Epithelial cell of esophagus (primary cell): ENCODE measurements at regions not wholly inside any gene's neighbourhood (a gene's known extent, or its start where the extent isn't known, plus 50 kb on each side); places are given as distances from the start of the nearest gene placed in this dataset.

ENCODE experiments used
- DNase-seq: peaks from one replicate; pipeline ENCODE4 v3.0.0; 2010; ENCODE audit warnings: low read depth
- H3K4me3 ChIP-seq: 2 replicates; pipeline ENCODE4 v1.5.1; 2011; ENCODE audit warnings: mild to moderate bottlenecking, low read length, control low read depth
- TF ChIP-seq, protein P1 (sequence below): IDR thresholded peaks from 2 replicates; pipeline ENCODE4 v1.5.1; 2011; ENCODE audit warnings: low read depth, mild to moderate bottlenecking, low read length, control low read depth, inconsistent platforms; ENCODE audit not compliant: insufficient read depth; ENCODE audit errors: missing control alignments

- peak overlapping the region; percentile 77 for H3K4me3 ChIP-seq
- peak; percentile 87 for DNase-seq
- TF ChIP-seq, protein P1, sequence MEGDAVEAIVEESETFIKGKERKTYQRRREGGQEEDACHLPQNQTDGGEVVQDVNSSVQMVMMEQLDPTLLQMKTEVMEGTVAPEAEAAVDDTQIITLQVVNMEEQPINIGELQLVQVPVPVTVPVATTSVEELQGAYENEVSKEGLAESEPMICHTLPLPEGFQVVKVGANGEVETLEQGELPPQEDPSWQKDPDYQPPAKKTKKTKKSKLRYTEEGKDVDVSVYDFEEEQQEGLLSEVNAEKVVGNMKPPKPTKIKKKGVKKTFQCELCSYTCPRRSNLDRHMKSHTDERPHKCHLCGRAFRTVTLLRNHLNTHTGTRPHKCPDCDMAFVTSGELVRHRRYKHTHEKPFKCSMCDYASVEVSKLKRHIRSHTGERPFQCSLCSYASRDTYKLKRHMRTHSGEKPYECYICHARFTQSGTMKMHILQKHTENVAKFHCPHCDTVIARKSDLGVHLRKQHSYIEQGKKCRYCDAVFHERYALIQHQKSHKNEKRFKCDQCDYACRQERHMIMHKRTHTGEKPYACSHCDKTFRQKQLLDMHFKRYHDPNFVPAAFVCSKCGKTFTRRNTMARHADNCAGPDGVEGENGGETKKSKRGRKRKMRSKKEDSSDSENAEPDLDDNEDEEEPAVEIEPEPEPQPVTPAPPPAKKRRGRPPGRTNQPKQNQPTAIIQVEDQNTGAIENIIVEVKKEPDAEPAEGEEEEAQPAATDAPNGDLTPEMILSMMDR = no peak
Observed at GRCh38 chr6:138691595-138692057, 81.9 kb upstream of the CCDC28A start.

- TF ChIP-seq, protein P1 = peak; percentile 33
- H3K4me3 ChIP-seq = peak overlapping the region; percentile 77
- peak; percentile 56 for DNase-seq
Observed at GRCh38 chr6:138692058-138692977, 81.3 kb upstream of the CCDC28A start.

DNA sequence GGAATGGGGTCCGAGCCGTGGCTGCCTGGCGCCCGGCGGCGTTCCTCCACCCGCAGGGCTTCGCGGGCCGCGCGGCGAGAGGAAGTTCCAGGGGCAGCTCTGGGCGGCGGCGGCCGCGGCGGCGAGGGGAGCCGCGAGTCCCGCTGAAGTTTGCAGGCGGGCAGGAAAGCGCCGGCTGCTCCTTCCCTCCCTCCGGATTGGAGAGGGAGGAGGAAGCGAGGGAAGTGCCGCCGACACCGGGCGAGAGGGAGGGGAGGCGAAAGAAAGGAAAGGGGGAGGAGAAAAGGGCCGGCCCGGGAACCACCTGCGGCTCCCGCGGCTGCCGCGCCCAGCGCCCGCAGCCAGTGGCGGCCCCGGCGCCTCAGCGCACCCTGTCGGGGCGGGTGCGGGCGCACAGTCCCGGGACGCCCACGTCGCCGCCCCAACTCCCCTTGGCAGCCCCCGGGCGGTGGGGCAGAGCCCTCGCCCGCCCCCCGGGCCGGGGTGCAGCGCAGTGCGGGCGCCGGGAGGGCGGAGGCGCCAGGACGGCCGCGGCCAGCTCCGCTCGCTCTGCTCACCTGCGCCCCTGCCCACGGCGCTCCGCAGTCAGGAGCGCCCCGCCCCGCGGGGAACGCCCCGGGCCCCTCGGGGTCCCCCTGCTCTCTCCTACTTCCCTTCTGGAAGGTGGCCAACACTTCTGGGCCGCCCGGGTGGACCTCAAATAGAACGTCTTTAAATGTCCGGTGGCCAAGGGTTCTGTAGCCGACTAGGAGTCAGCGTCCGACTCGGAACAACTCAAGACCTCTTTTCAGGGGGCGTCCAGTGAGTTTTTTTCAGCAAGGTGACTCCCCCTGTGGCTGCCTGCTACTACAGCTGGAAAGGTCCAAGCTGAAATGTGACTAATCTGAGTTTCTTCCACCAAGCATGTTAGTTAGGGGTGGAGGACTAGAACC is 80.3 kb upstream of the CCDC28A start:
- TF ChIP-seq, protein P1 = peak; percentile 13

DNA sequence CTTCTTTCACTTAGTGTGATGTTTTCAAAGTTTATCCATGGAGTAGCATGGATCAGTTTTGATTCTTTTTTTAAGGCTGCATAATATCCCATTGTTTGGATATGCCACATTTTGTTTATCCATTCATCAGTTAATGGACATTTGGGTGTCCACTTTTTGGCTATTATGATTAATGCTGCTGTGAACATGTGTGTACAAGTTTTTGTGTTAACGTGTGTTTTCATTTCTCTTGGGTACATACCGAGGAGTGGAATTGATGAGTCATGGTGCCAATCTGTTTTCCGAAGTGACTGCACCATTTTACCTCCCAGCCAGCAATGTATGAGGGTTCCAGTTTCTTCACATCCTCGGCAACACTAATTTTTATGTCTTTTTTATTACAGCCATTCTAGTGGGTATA is 78.4 kb upstream of the CCDC28A start:
- peak; percentile 74 for DNase-seq
- TF ChIP-seq, protein P1 = no peak
- no peak overlapping the region for H3K4me3 ChIP-seq

More for the DNA sequence above, 80.3 kb upstream of the CCDC28A start:
- peak; percentile 93 for DNase-seq
- H3K4me3 ChIP-seq = peak overlapping the region; percentile 77

GRCh38 chr6:138714493-138714892 is 59.1 kb upstream of the CCDC28A start:
- no peak for DNase-seq
- TF ChIP-seq, protein P1 = no peak
- no peak overlapping the region for H3K4me3 ChIP-seq

DNA sequence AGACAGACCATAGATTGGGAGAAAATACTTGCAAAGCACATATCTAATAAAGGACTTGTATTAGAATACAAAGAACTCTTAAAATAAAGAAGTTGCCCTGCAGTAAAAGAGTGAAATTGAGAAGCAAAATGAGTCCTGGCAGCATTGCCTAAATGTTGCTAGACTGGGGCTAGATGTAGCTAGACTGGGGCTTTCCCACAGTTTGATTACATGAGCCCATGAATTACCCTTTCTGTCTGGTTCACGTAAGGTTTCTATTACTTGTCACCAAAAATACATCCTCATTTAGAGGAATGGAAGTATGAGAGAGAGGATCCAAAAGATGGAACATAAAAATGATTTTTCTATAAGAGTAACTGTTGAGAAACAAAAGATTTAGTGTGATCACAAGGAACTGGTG is 57.6 kb upstream of the CCDC28A start:
- DNase-seq = no peak
- TF ChIP-seq, protein P1 = no peak
- no peak overlapping the region for H3K4me3 ChIP-seq
